ENCODE measurements at regions not wholly inside any gene's neighbourhood (a gene's known extent, or its start where the extent isn't known, plus 50 kb on each side); places are given as distances from the start of the nearest gene placed in this dataset.
"Not testable (repeated sequence)": the region's sequence is repeated elsewhere in the genome, so short reads cannot be mapped to it uniquely, and the experiment has no call there.

GRCh38 chr5:58357799-58358500 lies 101.9 kb downstream of the PLK2 start:
- no peak for DNase-seq (ENCODE audit: low spot score)

DNA sequence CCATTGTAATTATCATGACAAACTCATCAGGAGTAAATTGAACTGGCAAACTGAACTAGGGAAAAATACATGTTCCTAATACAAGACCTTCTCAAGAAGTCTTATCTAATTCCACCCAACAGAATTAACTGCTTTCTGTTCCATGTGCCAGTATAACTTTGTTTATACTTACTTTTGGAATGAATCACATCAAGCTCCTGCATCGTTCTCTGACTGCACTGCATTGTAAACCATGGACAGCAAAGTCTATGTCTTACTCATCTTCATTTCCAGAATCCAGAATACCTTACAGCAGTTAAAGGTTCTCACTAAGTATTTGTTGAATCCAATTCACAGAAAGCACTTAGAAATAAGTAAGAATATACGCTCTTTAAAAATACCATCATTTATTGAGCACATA lies 102.8 kb downstream of the PLK2 start:
- DNase-seq (ENCODE audit: low spot score), result no peak

DNA sequence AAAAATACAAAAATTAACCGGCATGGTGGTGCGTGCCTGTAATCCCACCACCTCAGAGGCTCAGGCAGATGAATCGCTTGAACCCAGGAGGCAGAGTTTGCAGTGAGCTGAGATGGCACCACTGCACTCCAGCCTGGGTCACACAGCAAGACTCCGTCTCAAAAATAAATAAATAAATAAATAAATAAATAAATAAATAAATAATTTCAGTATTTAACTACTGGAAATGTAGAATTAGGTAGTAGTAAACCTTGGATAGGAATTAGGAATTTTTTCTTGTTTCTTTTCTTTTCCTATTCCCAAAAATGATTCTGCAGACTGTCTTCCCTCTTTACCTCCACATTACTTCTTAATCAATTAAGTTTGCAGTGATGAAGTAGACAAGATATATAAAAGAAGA lies 103.2 kb downstream of the PLK2 start:
- no peak for DNase-seq (ENCODE audit: low spot score)

- no peak for DNase-seq (ENCODE audit: low spot score)
Observed at GRCh38 chr5:58354827-58355226, 105.1 kb downstream of the PLK2 start.

DNA sequence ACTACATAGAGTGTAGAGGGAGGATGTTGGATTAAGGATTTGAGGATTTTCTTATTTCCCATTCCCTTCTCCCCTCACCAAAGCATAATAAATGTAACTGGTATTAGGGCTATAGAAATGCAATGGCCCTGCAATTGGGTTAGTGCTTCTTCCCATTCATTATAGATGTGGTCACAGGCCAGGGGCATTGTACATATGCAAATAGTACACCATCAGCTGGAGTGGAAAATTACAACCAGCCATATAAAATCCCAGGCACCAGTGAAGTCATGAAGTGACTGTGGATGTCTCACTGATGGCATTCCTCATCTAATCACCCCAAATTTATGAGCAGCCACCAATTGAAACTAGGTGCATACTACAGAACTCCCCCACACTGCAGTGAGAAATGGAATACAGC lies 105.9 kb downstream of the PLK2 start:
- no peak for DNase-seq (ENCODE audit: low spot score)

GRCh38 chr5:58351190-58351589 lies 108.7 kb downstream of the PLK2 start:
- DNase-seq (ENCODE audit: low spot score), result no peak

- DNase-seq (ENCODE audit: low spot score), result no peak
Observed at GRCh38 chr5:58348996-58349728, 110.7 kb downstream of the PLK2 start.

- no peak for DNase-seq (ENCODE audit: low spot score)
Observed at GRCh38 chr5:58346041-58346440, 113.8 kb downstream of the PLK2 start.

GRCh38 chr5:58341476-58341875 lies 118.4 kb downstream of the PLK2 start:
- DNase-seq (ENCODE audit: low spot score), result no peak

- DNase-seq (ENCODE audit: low spot score), result no peak
Observed at GRCh38 chr5:58335518-58335917, 124.4 kb downstream of the PLK2 start.

DNA sequence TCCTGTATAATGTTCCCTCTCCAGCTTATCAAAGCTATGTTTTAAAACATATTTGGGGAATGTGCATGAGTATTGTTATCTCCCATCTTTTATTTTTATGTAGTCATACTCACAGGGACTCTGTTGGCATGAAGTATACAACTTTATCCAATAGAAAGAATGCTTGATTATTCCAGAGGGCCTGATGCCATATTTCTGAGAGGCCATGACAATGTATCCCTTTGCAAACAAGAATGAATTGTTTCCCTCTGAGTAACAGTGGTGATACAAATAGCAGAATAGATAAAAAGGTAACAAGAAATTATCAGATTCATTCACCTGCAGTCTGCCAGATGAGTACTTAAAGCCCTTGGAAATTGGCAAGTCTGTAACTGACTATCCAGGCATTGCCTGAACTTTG lies 125.9 kb downstream of the PLK2 start:
- no peak for DNase-seq (ENCODE audit: low spot score)

DNA sequence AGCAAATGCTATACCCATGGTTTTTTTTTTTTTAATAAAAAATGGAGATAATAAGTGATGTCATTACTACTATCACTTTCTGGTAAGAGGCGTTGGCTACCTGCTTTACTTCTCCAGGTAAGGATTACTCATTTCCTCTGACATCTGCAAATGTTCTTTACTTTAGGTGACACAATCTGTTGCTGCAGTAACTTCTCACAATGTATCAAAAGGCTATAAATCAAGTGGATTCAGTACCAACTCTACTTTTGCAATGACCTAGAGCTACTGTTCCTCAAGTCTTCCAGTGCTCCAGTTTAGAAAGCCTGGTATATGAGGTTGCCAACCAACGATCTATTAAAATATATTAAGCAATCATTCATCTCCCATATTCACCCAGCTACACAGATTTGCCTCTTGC lies 129.1 kb downstream of the PLK2 start:
- no peak for DNase-seq (ENCODE audit: low spot score)

DNA sequence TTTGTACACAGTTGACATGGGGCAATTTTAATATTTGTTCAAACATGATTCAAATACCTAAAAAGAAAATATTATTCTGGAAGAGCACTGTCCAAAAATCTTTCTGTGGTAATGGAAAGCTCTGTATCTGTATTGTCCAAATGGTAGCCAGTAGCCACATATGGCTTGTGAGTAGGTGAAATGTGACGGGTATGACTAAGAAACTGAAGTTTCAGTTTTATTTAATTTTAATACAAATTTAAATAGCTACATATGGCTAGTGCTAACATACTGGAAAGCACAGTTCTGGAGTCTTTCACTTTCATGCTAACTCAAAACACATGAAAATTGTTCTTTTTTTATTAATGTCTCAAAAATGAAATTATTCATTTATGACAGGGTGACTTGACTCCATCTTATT lies 132.6 kb downstream of the PLK2 start:
- no peak for DNase-seq (ENCODE audit: low spot score)

DNA sequence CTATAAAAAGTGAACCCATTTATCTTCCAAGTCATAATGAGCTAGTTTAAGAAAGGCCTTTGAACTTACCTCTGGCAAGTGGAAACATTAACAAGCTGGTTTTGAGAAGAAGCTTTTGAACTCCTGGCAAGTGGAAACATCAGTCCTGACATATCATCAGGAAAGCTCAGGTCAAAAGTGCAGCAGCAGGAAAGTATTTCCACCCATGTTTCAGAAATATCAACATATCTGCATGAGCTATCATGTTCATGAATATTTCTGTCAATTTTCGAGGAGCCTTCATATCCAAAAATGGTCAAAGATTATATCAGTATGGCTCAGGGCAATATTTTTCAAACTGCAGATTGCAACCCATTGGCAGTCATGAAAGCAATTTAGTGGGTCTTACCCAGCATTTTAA lies 133.9 kb downstream of the PLK2 start:
- DNase-seq (ENCODE audit: low spot score), result no peak

- DNase-seq (ENCODE audit: low spot score), result no peak
Observed at GRCh38 chr5:58322453-58322852, 137.4 kb downstream of the PLK2 start.

GRCh38 chr5:58318468-58318867 lies 141.4 kb downstream of the PLK2 start:
- DNase-seq (ENCODE audit: low spot score), result no peak

- DNase-seq (ENCODE audit: low spot score), result no peak
Observed at GRCh38 chr5:58317808-58318207, 142.1 kb downstream of the PLK2 start.

GRCh38 chr5:58317009-58317408 lies 142.9 kb downstream of the PLK2 start:
- no peak for DNase-seq (ENCODE audit: low spot score)

GRCh38 chr5:58315794-58316193 lies 144.1 kb downstream of the PLK2 start:
- no peak for DNase-seq (ENCODE audit: low spot score)

DNA sequence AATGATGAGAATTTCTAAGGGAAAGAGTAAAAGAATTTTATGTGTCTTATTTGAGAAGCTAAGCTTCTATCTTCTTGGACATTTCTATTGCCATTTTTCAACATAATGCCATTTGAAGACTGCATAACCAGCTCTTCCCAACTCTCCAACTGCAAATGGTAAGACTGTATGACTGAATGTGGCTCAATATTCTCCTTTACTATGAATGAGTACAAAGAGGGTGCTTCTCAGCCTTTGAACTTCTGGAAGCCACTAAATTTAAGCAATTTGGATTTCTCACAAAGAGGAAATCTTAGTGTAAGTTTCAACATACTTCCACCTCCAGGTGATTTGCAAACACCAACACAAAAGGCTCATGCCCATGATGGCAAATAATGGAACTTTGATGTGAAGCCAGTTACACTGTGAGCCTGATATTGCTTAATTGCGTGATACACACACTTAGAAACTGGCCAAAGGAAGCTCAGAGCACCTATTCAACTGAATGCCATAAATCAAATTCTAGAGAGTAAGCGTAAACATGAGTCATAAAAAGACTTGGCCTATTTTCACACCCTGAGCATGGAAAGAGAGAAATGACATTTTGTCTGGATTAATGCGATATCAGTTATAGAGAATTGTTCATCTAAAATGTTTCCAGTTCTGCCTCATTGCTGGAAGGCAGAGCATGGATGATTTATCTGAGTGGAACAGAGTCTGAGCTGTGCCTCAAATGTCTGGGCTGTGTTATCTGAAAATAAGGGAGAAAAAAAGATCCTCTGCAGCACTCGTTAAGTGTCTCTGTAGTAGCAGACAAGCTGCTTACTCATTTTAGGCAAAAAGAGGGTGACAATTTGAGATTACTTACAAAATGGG lies 145.3 kb downstream of the PLK2 start:
- DNase-seq (ENCODE audit: low spot score), result no peak

- DNase-seq (ENCODE audit: low spot score), result no peak
Observed at GRCh38 chr5:58312299-58312698, 147.6 kb downstream of the PLK2 start.

DNA sequence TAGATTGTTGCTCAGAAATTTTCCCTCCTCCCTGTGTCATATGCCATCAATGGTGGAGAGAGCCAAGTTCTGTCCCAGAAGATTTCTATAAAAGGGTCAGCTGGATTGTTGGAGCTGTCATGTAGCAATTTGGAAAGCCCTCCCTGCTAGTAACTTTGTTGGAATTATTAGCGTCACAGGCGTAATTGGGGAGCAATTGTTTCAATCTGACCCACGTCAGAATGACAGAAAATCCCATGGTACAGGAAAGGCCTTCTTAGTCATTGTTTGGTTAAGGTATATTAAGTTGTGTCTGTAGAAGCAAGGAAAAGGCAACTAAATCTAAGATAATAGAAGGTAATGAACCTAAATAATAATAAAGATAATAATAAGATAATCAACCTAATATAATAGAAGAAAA lies 148.4 kb downstream of the PLK2 start:
- DNase-seq (ENCODE audit: low spot score), result no peak

DNA sequence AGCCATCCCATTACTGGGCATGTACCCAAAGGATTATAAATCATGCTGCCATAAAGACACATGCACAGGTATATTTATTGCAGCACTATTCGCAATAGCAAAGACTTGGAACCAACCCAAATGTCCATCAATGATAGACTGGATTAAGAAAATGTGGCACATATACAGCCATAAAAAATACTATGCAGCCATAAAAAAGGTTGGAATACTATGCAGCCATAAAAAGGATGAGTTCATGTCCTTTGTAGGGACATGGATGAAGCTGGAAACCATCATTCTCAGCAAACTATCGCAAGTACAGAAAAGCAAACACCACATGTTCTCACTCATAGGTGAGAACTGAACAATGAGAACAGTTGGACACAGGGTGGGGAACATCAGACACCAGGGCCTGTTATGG lies 151.5 kb downstream of the PLK2 start:
- DNase-seq (ENCODE audit: low spot score), result not testable (repeated sequence)
